H9 (cell line): ENCODE measurements at regions not wholly inside any gene's neighbourhood (a gene's known extent, or its start where the extent isn't known, plus 50 kb on each side); places are given as distances from the start of the nearest gene placed in this dataset.

Source experiments
- DNase-seq: peaks from one replicate; pipeline ENCODE4 v3.0.0-alpha.2; 2017
- H2AFZ ChIP-seq: one replicate; pipeline ENCODE4 v1.6.1; 2013; ENCODE audit warnings: mild to moderate bottlenecking, low read length, control low read depth, moderate library complexity
- H2AK5ac ChIP-seq: 2 replicates; pipeline ENCODE4 v1.6.1; 2013; ENCODE audit warnings: low read length, control low read depth, mixed read lengths; ENCODE audit not compliant: insufficient read length
- H2BK120ac ChIP-seq: one replicate; pipeline ENCODE4 v1.6.1; 2013; ENCODE audit warnings: low read depth, mild to moderate bottlenecking, low read length, control low read depth, inconsistent platforms; ENCODE audit not compliant: poor library complexity, severe bottlenecking
- H2BK12ac ChIP-seq: 2 replicates; pipeline ENCODE4 v1.6.1; 2013; ENCODE audit warnings: low read length, control low read depth, mixed read lengths, low read depth; ENCODE audit not compliant: insufficient read length
- H2BK15ac ChIP-seq: 2 replicates; pipeline ENCODE4 v1.6.1; 2013; ENCODE audit warnings: low read depth, low read length, control low read depth
- H2BK20ac ChIP-seq: one replicate; pipeline ENCODE4 v1.6.1; 2013; ENCODE audit warnings: low read depth, mild to moderate bottlenecking, low read length, control low read depth, inconsistent platforms; ENCODE audit not compliant: poor library complexity, severe bottlenecking
- H2BK5ac ChIP-seq: 2 replicates; pipeline ENCODE4 v1.6.1; 2013; ENCODE audit warnings: low read length, control low read depth, mixed read lengths; ENCODE audit not compliant: insufficient read length
- H3K14ac ChIP-seq: 2 replicates; pipeline ENCODE4 v1.6.1; 2013; ENCODE audit warnings: low read length, control low read depth; ENCODE audit not compliant: insufficient read depth
- H3K18ac ChIP-seq: 2 replicates; pipeline ENCODE4 v1.6.1; 2013; ENCODE audit warnings: low read depth, mild to moderate bottlenecking, mixed read lengths, low read length, control low read depth; ENCODE audit not compliant: insufficient read length
- H3K23ac ChIP-seq: 2 replicates; pipeline ENCODE4 v1.6.1; 2013; ENCODE audit warnings: low read length, control low read depth, mixed read lengths, low read depth; ENCODE audit not compliant: insufficient read length
- H3K23me2 ChIP-seq: 2 replicates; pipeline ENCODE4 v1.6.1; 2013; ENCODE audit warnings: low read depth, mild to moderate bottlenecking, mixed read lengths, low read length, control low read depth; ENCODE audit not compliant: insufficient read length, poor library complexity, severe bottlenecking
- H3K27ac ChIP-seq: 2 replicates; pipeline ENCODE4 v1.5.1; 2013; ENCODE audit warnings: low read length, control low read depth, mixed read lengths, low read depth; ENCODE audit not compliant: insufficient read length
- H3K27me3 ChIP-seq: 2 replicates; pipeline ENCODE4 v1.6.1; 2013; ENCODE audit warnings: low read length, control low read depth, inconsistent platforms; ENCODE audit not compliant: insufficient read depth
- H3K4ac ChIP-seq: 2 replicates; pipeline ENCODE4 v1.6.1; 2013; ENCODE audit warnings: low read depth, mild to moderate bottlenecking, control low read depth, inconsistent platforms, low read length, moderate library complexity
- H3K4me1 ChIP-seq: 2 replicates; pipeline ENCODE4 v1.6.1; 2013; ENCODE audit warnings: low read length, control low read depth, inconsistent platforms; ENCODE audit not compliant: insufficient read depth
- H3K4me2 ChIP-seq: 2 replicates; pipeline ENCODE4 v1.6.1; 2013; ENCODE audit warnings: low read length, control low read depth, mixed read lengths; ENCODE audit not compliant: insufficient read length, insufficient read depth
- H3K56ac ChIP-seq: 2 replicates; pipeline ENCODE4 v1.6.1; 2013; ENCODE audit warnings: low read depth, mild to moderate bottlenecking, mixed read lengths, low read length, control low read depth; ENCODE audit not compliant: insufficient read length
- H3K79me1 ChIP-seq: 2 replicates; pipeline ENCODE4 v1.6.1; 2013; ENCODE audit warnings: low read depth, mild to moderate bottlenecking, moderate library complexity, low read length, control low read depth, inconsistent platforms; ENCODE audit not compliant: insufficient read depth, poor library complexity, severe bottlenecking
- H3K79me2 ChIP-seq: 2 replicates; pipeline ENCODE4 v1.6.1; 2013; ENCODE audit warnings: low read length, control low read depth, inconsistent platforms; ENCODE audit not compliant: insufficient read depth
- H3K9ac ChIP-seq: 2 replicates; pipeline ENCODE4 v1.6.1; 2013; ENCODE audit warnings: low read length, control low read depth, mixed read lengths; ENCODE audit not compliant: insufficient read length; ENCODE audit errors: extremely low read depth
- H3K9me3 ChIP-seq: one replicate; pipeline ENCODE4 v1.6.1; 2013; ENCODE audit warnings: low read depth, low read length, inconsistent platforms; ENCODE audit not compliant: control insufficient read depth
- H3T11ph ChIP-seq: one replicate; pipeline ENCODE4 v1.6.1; 2013; ENCODE audit warnings: mild to moderate bottlenecking, low read length, control low read depth, inconsistent platforms
- H4K20me1 ChIP-seq: one replicate; pipeline ENCODE4 v1.6.1; 2013; ENCODE audit not compliant: control insufficient read depth, insufficient read length, insufficient read depth
- H4K5ac ChIP-seq: 2 replicates; pipeline ENCODE4 v1.6.1; 2013; ENCODE audit warnings: low read depth, mild to moderate bottlenecking, mixed read lengths, low read length, control low read depth; ENCODE audit not compliant: insufficient read length
- H4K8ac ChIP-seq: replicated peaks from 2 replicates; pipeline ENCODE4 v1.6.1; 2013; ENCODE audit warnings: low read length, control low read depth, mixed read lengths, low read depth; ENCODE audit not compliant: insufficient read length
- H4K91ac ChIP-seq: 2 replicates; pipeline ENCODE4 v1.6.1; 2013; ENCODE audit warnings: low read depth, mild to moderate bottlenecking, moderate library complexity, mixed read lengths, low read length, control low read depth; ENCODE audit not compliant: insufficient read length
- H3K27ac Mint-ChIP-seq, 3 experiments: 2 replicates in 2 of 3; 3 replicates in 1 of 3; pipeline ENCODE4 v1.8.0; 2020 to 2021; ENCODE audit warnings: mixed read lengths in 3 of 3, mild to moderate bottlenecking in 1 of 3, moderate library complexity in 1 of 3
- H3K27me3 Mint-ChIP-seq: 2 replicates; pipeline ENCODE4 v1.8.0; 2021; ENCODE audit warnings: low read depth, mild to moderate bottlenecking, moderate library complexity, mixed read lengths
- H3K36me3 Mint-ChIP-seq, 3 experiments: 2 replicates in 2 of 3; 3 replicates in 1 of 3; pipeline ENCODE4 v1.8.0; 2020 to 2021; ENCODE audit warnings: low read depth in 3 of 3, mixed read lengths in 3 of 3; ENCODE audit not compliant: insufficient read depth in 1 of 3
- H3K4me1 Mint-ChIP-seq, 2 experiments: 2 replicates each; pipeline ENCODE4 v1.8.0; 2020; ENCODE audit warnings: mixed read lengths in 2 of 2
- H3K4me3 Mint-ChIP-seq, 2 experiments: 2 replicates in 1 of 2; 3 replicates in 1 of 2; pipeline ENCODE4 v1.8.0; 2020 to 2021; ENCODE audit warnings: mild to moderate bottlenecking in 2 of 2, mixed read lengths in 2 of 2, moderate library complexity in 1 of 2
- H3K9me3 Mint-ChIP-seq, 2 experiments: 2 replicates in 1 of 2; 3 replicates in 1 of 2; pipeline ENCODE4 v1.8.0; 2020; ENCODE audit warnings: mild to moderate bottlenecking in 2 of 2, mixed read lengths in 2 of 2, moderate library complexity in 1 of 2
- WGBS: extraction: QIAGEN DNeasy Blood & Tissue Kit; methylation state at CpG from one replicate; pipeline ENCODE4 v1.1.7; 2013; ENCODE audit warnings: missing lambda C conversion rate, low lambda C conversion rate, mixed read lengths; ENCODE audit not compliant: insufficient read length; ENCODE audit errors: extremely low coverage; 5-methylcytosine and 5-hydroxymethylcytosine counted together
- TF ChIP-seq, protein P1 (sequence below): fragments of 200-600 bp; sonication (generic); conservative IDR thresholded peaks from 3 replicates; pipeline ENCODE4 v1.8.0; 2021; ENCODE audit warnings: antibody characterized with exemption, mild to moderate bottlenecking

DNA sequence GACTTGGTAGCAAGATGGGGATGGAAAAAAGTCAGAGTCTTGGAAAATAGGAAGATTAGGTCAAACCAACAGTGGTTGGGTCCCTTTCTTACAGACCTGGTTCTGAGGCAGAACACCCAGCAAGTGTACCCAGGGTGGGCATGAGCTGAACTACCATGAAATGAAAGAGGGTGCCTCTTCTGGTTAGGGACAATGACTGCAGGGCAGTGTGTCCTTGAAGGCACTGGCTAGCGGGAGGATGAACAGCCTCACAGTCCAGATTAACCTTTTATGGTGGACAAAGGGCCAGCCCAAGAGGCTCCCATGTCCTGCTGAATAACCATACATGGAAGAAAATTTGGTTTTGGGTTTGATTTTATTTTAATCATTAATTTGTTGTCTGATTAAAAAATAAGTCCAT, 61.8 kb upstream of the CCDC85A start:
- no peak overlapping the region for H2BK15ac ChIP-seq
- H4K91ac ChIP-seq: no peak overlapping the region
- no peak overlapping the region for H3K18ac ChIP-seq
- H3K79me1 ChIP-seq: no peaks in the 10 kb centered on the region
- no CpG with 5 or more reads among the region's 1 CpG for WGBS
- no peak overlapping the region for H3T11ph ChIP-seq
- no peak overlapping the region for H3K14ac ChIP-seq
- no peak overlapping the region for H2AFZ ChIP-seq
- H2AK5ac ChIP-seq: no peak overlapping the region
- TF ChIP-seq, protein P1, sequence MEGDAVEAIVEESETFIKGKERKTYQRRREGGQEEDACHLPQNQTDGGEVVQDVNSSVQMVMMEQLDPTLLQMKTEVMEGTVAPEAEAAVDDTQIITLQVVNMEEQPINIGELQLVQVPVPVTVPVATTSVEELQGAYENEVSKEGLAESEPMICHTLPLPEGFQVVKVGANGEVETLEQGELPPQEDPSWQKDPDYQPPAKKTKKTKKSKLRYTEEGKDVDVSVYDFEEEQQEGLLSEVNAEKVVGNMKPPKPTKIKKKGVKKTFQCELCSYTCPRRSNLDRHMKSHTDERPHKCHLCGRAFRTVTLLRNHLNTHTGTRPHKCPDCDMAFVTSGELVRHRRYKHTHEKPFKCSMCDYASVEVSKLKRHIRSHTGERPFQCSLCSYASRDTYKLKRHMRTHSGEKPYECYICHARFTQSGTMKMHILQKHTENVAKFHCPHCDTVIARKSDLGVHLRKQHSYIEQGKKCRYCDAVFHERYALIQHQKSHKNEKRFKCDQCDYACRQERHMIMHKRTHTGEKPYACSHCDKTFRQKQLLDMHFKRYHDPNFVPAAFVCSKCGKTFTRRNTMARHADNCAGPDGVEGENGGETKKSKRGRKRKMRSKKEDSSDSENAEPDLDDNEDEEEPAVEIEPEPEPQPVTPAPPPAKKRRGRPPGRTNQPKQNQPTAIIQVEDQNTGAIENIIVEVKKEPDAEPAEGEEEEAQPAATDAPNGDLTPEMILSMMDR: peak; percentile 24; the same call in 1 of the 3 replicates
- H3K56ac ChIP-seq: no peak overlapping the region
- H2BK5ac ChIP-seq: no peak overlapping the region
- H3K27ac ChIP-seq: no peak overlapping the region
- H3K4ac ChIP-seq: no peak overlapping the region
- H3K4me1 Mint-ChIP-seq: peaks cover 43 to 46% of the 10 kb centered on the region in 2 experiments
- H3K9me3 Mint-ChIP-seq: no peaks in the 10 kb centered on the region
- H3K9me3 ChIP-seq: no peaks in the 10 kb centered on the region
- H3K36me3 Mint-ChIP-seq: peaks cover 6 to 16% (median 14%) of the 10 kb centered on the region in 3 experiments; a peak in 6 of 7 replicates
- H2BK120ac ChIP-seq: no peak overlapping the region
- no peak overlapping the region for H3K4me2 ChIP-seq
- no peak overlapping the region for H4K8ac ChIP-seq
- H3K9ac ChIP-seq: no peak overlapping the region
- no peak overlapping the region for H3K23ac ChIP-seq
- no peaks in the 10 kb centered on the region for H3K27me3 Mint-ChIP-seq
- H4K20me1 ChIP-seq: no peaks in the 10 kb centered on the region
- H4K5ac ChIP-seq: no peak overlapping the region
- H2BK12ac ChIP-seq: no peak overlapping the region
- no peak overlapping the region for H3K4me3 Mint-ChIP-seq
- no peak overlapping the region for H2BK20ac ChIP-seq
- peaks cover 7% of the 10 kb centered on the region for H3K23me2 ChIP-seq
- no peaks in the 10 kb centered on the region for H3K27me3 ChIP-seq
- no peak overlapping the region for H3K27ac Mint-ChIP-seq
- no peak for DNase-seq
- no peaks in the 10 kb centered on the region for H3K79me2 ChIP-seq
- H3K4me1 ChIP-seq: peaks cover 3% of the 10 kb centered on the region; the same call in 1 of the 2 replicates
